22Rv1 (cell line): ENCODE measurements at regions not wholly inside any gene's neighbourhood (a gene's known extent, or its start where the extent isn't known, plus 50 kb on each side); places are given as distances from the start of the nearest gene placed in this dataset.

Experiments used
- CTCF ChIP-seq: fragments of 450-650 bp; IDR thresholded peaks from 2 replicates; pipeline ENCODE4 v1.5.1; 2017; ENCODE audit warnings: mild to moderate bottlenecking
- ZFX ChIP-seq: fragments of 450-650 bp; IDR thresholded peaks from 2 replicates; pipeline ENCODE4 v1.6.1; 2017; ENCODE audit warnings: antibody characterized with exemption, borderline replicate concordance

- TF ChIP-seq CTCF = no peak
- TF ChIP-seq ZFX = no peak
These were observed 356.2 kb downstream of the GLRX3 start for GRCh38 chr10:130492266-130492934.
